Osteoblast (primary cell): ENCODE measurements at regions not wholly inside any gene's neighbourhood (a gene's known extent, or its start where the extent isn't known, plus 50 kb on each side); places are given as distances from the start of the nearest gene placed in this dataset.

ENCODE experiments used
- DNase-seq: peaks from one replicate; pipeline ENCODE4 v3.0.0; 2011; ENCODE audit warnings: low spot score, mixed read lengths; ENCODE audit not compliant: insufficient read length; ENCODE audit errors: missing footprints
- H2AFZ ChIP-seq: 2 replicates; pipeline ENCODE4 v1.6.0; 2011; ENCODE audit warnings: mild to moderate bottlenecking, low read length
- H3K27ac ChIP-seq: 2 replicates; pipeline ENCODE4 v1.5.1; 2011; ENCODE audit warnings: mild to moderate bottlenecking, low read depth, low read length, moderate library complexity
- H3K27me3 ChIP-seq: 2 replicates; pipeline ENCODE4 v1.6.0; 2012; ENCODE audit warnings: mild to moderate bottlenecking, control low read depth, inconsistent platforms, low read length, moderate library complexity; ENCODE audit not compliant: insufficient read depth
- H3K36me3 ChIP-seq: 2 replicates; pipeline ENCODE4 v1.5.1; 2011; ENCODE audit warnings: mild to moderate bottlenecking, low read length, control low read depth, moderate library complexity; ENCODE audit not compliant: insufficient read depth
- H3K4me1 ChIP-seq: 2 replicates; pipeline ENCODE4 v1.5.1; 2011; ENCODE audit warnings: mild to moderate bottlenecking, low read length, control low read depth, moderate library complexity; ENCODE audit not compliant: insufficient read depth
- H3K4me2 ChIP-seq: 2 replicates; pipeline ENCODE4 v1.6.0; 2011; ENCODE audit warnings: mild to moderate bottlenecking, low read length; ENCODE audit not compliant: insufficient read depth
- H3K4me3 ChIP-seq: fragments of 200-600 bp; sonication (generic); 3 replicates; pipeline ENCODE4 v1.5.1; 2012; ENCODE audit warnings: mild to moderate bottlenecking, low read length, inconsistent platforms; ENCODE audit not compliant: insufficient read depth
- H3K79me2 ChIP-seq: 2 replicates; pipeline ENCODE4 v1.6.0; 2012; ENCODE audit warnings: mild to moderate bottlenecking, low read length, control low read depth, inconsistent platforms; ENCODE audit not compliant: insufficient read depth
- H3K9me3 ChIP-seq: 2 replicates; pipeline ENCODE4 v1.5.1; 2011; ENCODE audit warnings: low read depth, low read length, control low read depth
- H4K20me1 ChIP-seq: 2 replicates; pipeline ENCODE4 v1.6.0; 2012; ENCODE audit warnings: mild to moderate bottlenecking, low read length, control low read depth; ENCODE audit not compliant: insufficient read depth
- TF ChIP-seq, protein P1 (sequence below): IDR thresholded peaks from 2 replicates; pipeline ENCODE4 v1.5.1; 2011; ENCODE audit warnings: mild to moderate bottlenecking, low read depth, low read length, moderate library complexity; ENCODE audit errors: extremely low read depth

DNA sequence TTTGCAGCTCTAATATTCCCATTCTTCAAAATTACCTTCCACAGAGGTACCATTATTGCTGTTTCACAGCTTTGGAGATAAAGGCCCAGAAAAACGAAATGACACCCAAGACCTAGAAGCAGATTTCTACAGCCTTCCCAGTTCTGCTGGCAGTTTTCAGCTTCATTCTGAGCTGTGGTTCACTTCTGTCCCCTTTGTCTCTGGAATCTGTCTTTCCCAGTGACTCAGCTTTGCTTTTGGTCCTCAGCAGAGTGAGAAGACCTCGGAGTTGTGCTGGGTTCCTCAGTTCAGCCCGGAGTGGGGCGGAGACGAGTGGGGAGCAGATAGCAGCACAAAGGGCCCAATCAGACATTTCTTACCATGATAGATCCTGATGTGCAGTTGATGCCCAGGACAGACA is 180.7 kb upstream of the CXCR4 start:
- Histone ChIP-seq H3K36me3 (no peaks in the 10 kb centered on the region), H4K20me1 (no peaks in the 10 kb centered on the region), H3K27me3 (no peaks in the 10 kb centered on the region), H3K4me1 (no peaks in the 10 kb centered on the region), H3K27ac (no peak overlapping the region), H3K4me3 (no peak overlapping the region), H3K9me3 (no peaks in the 10 kb centered on the region), H3K4me2 (no peak overlapping the region), H3K79me2 (no peaks in the 10 kb centered on the region), H2AFZ (no peak overlapping the region)
- TF ChIP-seq, protein P1, sequence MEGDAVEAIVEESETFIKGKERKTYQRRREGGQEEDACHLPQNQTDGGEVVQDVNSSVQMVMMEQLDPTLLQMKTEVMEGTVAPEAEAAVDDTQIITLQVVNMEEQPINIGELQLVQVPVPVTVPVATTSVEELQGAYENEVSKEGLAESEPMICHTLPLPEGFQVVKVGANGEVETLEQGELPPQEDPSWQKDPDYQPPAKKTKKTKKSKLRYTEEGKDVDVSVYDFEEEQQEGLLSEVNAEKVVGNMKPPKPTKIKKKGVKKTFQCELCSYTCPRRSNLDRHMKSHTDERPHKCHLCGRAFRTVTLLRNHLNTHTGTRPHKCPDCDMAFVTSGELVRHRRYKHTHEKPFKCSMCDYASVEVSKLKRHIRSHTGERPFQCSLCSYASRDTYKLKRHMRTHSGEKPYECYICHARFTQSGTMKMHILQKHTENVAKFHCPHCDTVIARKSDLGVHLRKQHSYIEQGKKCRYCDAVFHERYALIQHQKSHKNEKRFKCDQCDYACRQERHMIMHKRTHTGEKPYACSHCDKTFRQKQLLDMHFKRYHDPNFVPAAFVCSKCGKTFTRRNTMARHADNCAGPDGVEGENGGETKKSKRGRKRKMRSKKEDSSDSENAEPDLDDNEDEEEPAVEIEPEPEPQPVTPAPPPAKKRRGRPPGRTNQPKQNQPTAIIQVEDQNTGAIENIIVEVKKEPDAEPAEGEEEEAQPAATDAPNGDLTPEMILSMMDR, result no peak
- DNase-seq, result no peak

DNA sequence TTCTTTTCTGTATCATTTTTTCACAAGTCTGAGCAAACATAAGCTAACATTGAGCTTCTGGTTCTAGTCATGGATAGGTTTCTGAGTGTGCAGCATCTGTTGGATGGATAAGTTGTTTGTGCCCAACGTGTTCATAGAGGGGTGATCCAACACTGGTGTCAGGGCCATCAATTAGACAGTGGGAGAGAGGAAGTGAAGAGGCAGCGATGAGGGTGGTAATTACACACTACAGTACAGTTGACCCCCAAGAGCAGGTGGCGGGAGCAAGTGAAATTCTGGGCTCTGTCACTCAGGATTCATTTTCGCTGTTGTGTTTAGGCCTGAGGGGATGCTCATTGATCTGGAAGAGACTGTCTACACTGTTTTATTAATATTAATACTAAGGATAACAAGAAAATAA is 180.0 kb upstream of the CXCR4 start:
- Histone ChIP-seq H4K20me1 (no peaks in the 10 kb centered on the region), H3K27ac (no peak overlapping the region), H3K9me3 (no peaks in the 10 kb centered on the region), H3K27me3 (no peaks in the 10 kb centered on the region), H3K4me3 (no peak overlapping the region), H2AFZ (no peak overlapping the region), H3K79me2 (no peaks in the 10 kb centered on the region), H3K4me1 (no peaks in the 10 kb centered on the region), H3K36me3 (no peaks in the 10 kb centered on the region), H3K4me2 (no peak overlapping the region)
- no peak for DNase-seq
- TF ChIP-seq, protein P1, result no peak

DNA sequence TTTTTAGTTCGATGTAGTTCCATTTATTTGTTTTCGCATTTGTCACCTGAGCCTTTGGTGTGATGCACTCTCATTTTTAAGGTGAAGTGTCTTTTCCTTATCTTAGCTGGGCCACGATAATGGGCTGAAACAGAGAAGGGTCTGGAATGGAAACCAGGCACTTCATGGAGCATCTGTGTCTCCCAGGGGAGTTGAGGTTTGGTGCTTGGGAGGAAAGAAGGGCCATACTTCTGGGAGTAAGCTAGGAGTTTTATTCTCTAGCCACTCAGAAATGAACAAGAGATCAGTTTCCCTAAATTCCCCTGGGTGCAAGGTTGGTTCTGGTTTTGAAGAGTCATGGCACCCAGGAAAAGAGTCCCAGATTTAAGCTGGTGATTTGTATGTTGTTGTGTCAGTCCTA is 179.4 kb upstream of the CXCR4 start:
- Histone ChIP-seq H4K20me1 (no peaks in the 10 kb centered on the region), H3K36me3 (no peaks in the 10 kb centered on the region), H3K27ac (no peak overlapping the region), H3K4me1 (no peaks in the 10 kb centered on the region), H3K27me3 (no peaks in the 10 kb centered on the region), H2AFZ (no peak overlapping the region), H3K4me2 (no peak overlapping the region), H3K4me3 (no peak overlapping the region), H3K79me2 (no peaks in the 10 kb centered on the region), H3K9me3 (no peaks in the 10 kb centered on the region)
- no peak for DNase-seq
- TF ChIP-seq, protein P1, result no peak

DNA sequence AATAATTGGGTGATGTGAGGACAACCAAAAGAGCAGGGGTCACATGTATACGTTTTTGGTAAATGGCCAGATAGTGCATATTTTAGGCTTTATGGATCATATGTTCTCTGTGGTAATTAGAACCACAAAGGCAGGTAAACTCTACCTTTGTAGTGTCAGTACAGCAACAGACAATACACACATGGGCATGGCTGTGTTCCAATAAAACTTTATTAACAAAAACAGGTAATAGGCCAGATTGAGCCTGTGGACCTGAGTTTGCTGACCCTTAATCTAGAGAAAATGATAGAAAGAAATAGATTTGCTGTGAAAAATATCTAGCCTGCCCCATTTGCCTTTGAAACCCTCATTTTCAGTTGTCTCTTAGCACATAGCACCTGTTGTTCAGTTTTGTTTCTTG is 177.2 kb upstream of the CXCR4 start:
- TF ChIP-seq, protein P1, result no peak
- no peak overlapping the region for H3K4me2 ChIP-seq
- no peaks in the 10 kb centered on the region for H3K4me1 ChIP-seq
- no peaks in the 10 kb centered on the region for H4K20me1 ChIP-seq
- H3K27ac ChIP-seq, result no peak overlapping the region
- no peaks in the 10 kb centered on the region for H3K9me3 ChIP-seq
- no peaks in the 10 kb centered on the region for H3K27me3 ChIP-seq
- H3K4me3 ChIP-seq, result no peak overlapping the region
- H3K79me2 ChIP-seq, result no peaks in the 10 kb centered on the region
- H3K36me3 ChIP-seq, result no peaks in the 10 kb centered on the region
- DNase-seq, result no peak
- no peak overlapping the region for H2AFZ ChIP-seq
